Esophagus squamous epithelium (tissue), 4 donors: ENCODE measurements at regions not wholly inside any gene's neighbourhood (a gene's known extent, or its start where the extent isn't known, plus 50 kb on each side); places are given as distances from the start of the nearest gene placed in this dataset.

Experiments used
- CTCF ChIP-seq, 6 experiments: fragments of 450-650 bp in 4 of 6; fragments of 200-600 bp in 2 of 6; sonication (generic) in 2 of 6; IDR thresholded peaks; one replicate each; pipeline ENCODE4 v1.5.1; 2016 to 2019; ENCODE audit warnings: antibody characterized with exemption in 6 of 6, mild to moderate bottlenecking in 4 of 6, moderate library complexity in 4 of 6
- POLR2A ChIP-seq, 4 donors: fragments of 450-650 bp; IDR thresholded peaks; one replicate each; pipeline ENCODE4 v1.6.1; 2017; ENCODE audit warnings: antibody characterized with exemption in 4 of 4, mild to moderate bottlenecking in 4 of 4, moderate library complexity in 3 of 4

- TF ChIP-seq CTCF (IDR thresholded peaks at IDR 0.05) (no peak), POLR2A (IDR thresholded peaks at IDR 0.05) (no peak)
Observed at GRCh38 chr1:234967121-234967520, 161.5 kb downstream of the TOMM20 start.
